Keratinocyte (primary cell): ENCODE measurements at regions not wholly inside any gene's neighbourhood (a gene's known extent, or its start where the extent isn't known, plus 50 kb on each side); places are given as distances from the start of the nearest gene placed in this dataset.

Source experiments
- EZH2 ChIP-seq: IDR thresholded peaks from one replicate; pipeline ENCODE4 v1.6.1; 2012; ENCODE audit warnings: inconsistent platforms, mild to moderate bottlenecking, low read length, moderate library complexity
- TF ChIP-seq, protein P1 (sequence below), 3 experiments: IDR thresholded peaks in 1 of 3; conservative IDR thresholded peaks in 1 of 3; optimal IDR thresholded peaks in 1 of 3; 2 replicates in 2 of 3; 3 replicates in 1 of 3; pipeline versions ENCODE3 to v1.5.1; 2011; ENCODE audit warnings: low read length in 3 of 3, mild to moderate bottlenecking in 3 of 3, moderate library complexity in 2 of 3, control low read depth in 1 of 3, inconsistent platforms in 1 of 3; ENCODE audit not compliant: insufficient read depth in 2 of 3; ENCODE audit errors: extremely low read depth in 1 of 3

DNA sequence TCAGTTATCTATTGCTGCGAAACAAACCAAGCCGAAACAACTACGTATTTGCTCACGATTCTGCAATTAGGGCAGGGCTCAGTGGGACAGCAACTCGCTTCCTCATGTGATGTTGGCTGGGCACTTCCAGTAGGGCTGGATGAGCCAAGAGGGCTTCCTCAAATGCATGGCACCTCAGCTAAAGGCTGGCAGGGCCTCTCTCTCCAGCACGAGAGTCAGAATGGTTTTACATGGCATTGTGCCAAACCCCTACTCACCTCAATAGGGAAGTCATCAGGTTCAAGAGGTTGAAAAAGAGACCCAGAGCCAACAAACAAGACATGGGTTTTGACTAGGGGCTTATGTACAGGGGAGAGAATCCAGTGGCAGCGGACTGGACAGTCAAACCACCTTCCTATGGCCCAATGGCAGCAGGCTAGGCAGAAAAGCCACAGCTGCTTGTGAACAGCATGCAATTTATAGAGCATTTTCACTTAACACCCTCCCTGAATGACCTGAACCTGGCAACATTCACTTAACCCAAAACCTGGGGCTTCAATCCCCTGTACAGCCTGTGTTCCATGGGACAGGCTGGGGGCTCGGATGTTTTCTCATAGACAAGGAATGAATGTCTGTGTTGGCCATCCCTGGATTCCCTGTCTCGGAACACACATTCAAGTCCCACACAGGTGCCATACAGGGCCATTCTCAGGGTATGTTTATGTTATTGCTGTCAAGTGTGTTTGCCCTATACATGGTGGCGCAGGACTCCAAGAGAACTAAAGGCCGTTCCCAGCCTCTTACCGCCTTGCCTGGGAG, 154.2 kb upstream of the NAV2 start:
- TF ChIP-seq EZH2 = no peak
- TF ChIP-seq, protein P1, sequence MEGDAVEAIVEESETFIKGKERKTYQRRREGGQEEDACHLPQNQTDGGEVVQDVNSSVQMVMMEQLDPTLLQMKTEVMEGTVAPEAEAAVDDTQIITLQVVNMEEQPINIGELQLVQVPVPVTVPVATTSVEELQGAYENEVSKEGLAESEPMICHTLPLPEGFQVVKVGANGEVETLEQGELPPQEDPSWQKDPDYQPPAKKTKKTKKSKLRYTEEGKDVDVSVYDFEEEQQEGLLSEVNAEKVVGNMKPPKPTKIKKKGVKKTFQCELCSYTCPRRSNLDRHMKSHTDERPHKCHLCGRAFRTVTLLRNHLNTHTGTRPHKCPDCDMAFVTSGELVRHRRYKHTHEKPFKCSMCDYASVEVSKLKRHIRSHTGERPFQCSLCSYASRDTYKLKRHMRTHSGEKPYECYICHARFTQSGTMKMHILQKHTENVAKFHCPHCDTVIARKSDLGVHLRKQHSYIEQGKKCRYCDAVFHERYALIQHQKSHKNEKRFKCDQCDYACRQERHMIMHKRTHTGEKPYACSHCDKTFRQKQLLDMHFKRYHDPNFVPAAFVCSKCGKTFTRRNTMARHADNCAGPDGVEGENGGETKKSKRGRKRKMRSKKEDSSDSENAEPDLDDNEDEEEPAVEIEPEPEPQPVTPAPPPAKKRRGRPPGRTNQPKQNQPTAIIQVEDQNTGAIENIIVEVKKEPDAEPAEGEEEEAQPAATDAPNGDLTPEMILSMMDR (optimal IDR thresholded peaks at IDR 0.05 in 1 of 3, IDR thresholded peaks at IDR 0.05 in 1 of 3, conservative IDR thresholded peaks at IDR 0.05 in 1 of 3; ENCODE audit: extremely low read depth in 1 of 3, insufficient read depth in 2 of 3, low read length in 3 of 3) = no peak
